HG02588 (cell line): ENCODE measurements at regions not wholly inside any gene's neighbourhood (a gene's known extent, or its start where the extent isn't known, plus 50 kb on each side); places are given as distances from the start of the nearest gene placed in this dataset.
"Not testable (repeated sequence)": the region's sequence is repeated elsewhere in the genome, so short reads cannot be mapped to it uniquely, and the experiment has no call there.

Experiments
- ATAC-seq: cut with Tn5 transposase; IDR thresholded peaks from one replicate; pipeline ENCODE4 v1.9.1; 2021; ENCODE audit warnings: mild to moderate bottlenecking, moderate library complexity; ENCODE audit not compliant: unreplicated experiment

DNA sequence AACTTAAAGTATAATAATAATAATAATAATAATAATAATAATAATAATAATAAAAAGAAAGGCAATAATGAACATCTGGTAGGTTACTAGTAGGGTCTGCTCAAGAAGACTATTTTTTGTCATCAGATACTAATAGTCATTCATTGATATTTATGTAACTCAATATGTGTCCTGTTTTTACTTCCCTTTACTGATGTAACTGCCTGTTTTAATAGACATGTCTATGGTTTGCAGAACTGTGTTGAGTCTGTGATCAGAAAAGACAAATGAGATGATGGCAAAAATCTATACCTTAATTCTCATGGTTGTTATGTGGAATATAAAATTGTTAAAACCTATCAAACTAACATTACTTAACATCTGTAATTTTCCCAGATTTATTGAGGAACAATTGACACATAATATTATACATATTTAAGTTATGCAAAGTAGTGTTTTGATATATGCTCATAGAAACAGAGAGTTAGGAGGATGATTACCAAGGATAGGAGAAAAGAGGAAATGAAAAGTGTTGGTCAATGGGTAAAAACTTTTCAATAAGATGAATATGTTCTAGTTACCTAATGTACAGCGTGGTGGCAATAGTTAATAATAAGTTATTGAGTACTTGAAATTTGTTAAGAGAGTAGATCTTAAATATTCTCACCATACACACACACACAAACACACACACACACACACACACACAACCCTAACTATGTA is 699.4 kb downstream of the ZPLD1 start:
- ATAC-seq = peak; percentile 91

DNA sequence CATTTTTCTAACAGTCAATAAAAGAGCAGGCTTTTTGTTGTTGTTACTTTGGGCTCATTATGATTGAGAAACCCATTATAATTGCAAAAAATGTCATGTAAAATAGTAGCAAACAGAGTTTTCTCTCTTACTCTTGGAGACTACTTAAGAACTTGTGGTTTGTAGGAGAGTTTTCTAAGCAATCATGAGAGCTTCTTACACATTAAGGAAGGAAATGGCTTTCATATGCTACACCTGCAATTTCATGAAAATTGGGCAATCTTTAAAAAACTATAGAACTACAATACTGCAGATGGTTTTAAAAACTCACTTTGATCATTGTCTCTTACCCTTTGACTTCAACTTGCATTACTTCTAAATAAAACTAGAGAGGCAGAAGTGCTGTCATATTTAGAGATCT is 701.8 kb downstream of the ZPLD1 start:
- ATAC-seq = no peak

DNA sequence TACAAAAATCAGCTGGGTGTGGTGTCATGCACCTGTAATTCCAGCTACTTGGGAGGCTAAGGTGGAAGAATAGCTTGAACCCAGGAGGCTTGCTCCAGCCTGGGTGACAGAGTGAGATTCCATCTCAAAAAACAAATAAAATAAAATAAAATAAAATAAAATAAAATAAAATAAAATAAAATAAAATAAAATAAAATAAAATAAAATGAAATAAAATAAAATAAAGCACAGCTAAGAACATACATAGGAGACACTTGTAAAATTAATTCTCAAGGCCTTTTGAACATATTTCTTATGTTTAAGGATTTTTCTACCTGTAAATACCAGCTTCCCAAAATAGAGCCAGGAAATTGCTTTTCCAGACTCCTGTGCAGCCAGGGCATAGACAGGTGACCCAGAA is 703.0 kb downstream of the ZPLD1 start:
- no peak for ATAC-seq

DNA sequence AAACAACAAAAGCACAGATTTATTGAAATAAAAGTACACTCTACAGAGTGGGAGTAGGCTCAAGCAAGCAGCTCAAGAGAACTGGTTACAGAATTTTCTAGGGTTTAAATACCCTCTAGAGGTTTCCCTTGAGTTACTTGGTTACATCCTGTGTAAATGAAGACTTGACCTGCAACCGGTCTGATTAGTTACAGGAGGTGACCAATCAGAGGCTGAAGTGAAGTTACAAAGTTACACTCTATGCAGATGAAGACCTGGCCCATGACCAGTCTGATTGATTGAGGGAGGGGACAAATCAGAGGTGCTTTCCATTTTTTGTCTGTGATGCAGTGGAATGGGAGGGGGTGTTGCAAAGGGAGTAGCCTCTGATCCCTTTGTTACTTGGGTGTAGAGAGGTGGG is 723.4 kb downstream of the ZPLD1 start:
- no peak for ATAC-seq

DNA sequence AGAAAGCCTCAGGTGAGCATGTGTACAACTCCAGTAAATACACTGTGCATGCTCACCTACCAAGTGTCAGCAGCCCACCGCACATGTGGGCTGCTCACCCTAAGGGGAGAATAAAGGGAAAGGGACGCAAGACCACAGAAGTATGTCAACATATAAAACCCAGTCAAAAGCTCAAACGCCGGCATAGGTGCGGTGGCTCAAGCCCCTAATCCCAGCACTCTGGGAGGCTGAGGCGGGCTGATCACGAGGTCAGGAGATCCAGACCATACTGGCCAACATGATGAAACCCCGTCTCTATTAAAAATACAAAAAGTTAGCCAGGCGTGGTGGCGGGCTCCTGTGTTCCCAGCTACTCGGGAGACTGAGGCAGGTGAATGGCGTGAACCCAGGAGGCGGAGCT is 732.1 kb downstream of the ZPLD1 start:
- no peak for ATAC-seq

DNA sequence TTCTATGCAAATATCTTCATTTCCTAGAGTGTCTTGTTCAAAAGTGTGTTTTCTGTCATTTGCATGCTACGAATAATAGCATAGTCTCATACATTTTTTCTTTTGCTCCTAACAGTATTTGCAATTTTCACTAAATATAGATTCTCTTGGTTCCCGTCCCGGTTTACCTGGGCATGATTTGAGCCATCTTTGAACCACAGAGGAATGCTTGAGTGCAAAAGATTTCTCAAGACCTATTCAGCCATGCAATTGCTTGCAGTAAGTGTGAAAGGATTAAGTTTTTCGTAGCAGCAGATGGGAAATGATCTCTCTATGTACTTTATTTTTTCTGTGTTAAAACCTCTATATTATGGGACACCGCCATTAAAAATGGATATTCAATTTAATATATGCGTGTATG is 733.0 kb downstream of the ZPLD1 start:
- no peak for ATAC-seq

DNA sequence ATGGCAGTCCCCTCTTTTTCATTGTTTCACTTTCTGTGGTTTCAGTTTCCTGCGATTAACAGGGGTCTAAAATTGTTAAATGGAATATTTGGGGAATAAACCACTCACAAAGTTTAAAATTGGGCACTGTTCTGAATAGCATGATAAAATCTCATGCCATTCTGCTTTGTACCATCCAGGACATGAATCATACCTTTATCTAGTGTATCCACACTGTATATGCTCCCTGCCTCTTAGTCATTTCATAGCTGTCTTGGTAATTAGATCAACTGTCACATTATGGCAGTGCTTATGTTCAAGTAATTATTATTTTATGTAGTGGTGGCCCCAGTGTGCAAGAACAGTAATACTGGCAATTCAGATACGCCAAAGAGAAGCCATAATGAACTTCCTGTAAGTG is 734.5 kb downstream of the ZPLD1 start:
- ATAC-seq = no peak

DNA sequence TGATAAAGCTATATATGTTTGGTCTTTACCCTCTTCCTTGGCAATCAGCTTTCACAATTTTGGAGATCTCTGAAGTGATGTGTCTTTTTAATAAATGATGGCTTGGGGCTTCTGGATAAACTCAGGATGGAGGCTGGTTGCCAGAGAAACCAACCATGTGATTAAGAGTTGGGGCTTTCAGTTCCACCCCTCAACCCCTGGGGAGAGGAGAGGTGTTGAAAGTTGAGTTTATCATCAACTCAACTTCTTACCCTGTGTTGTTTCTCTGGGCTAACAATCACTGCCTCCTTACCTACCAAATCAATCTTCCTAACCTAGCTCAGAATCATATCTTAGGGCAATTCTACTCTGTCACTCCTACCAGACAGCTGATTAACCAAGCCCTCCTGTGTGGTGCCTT is 735.8 kb downstream of the ZPLD1 start:
- peak; percentile 62 for ATAC-seq

DNA sequence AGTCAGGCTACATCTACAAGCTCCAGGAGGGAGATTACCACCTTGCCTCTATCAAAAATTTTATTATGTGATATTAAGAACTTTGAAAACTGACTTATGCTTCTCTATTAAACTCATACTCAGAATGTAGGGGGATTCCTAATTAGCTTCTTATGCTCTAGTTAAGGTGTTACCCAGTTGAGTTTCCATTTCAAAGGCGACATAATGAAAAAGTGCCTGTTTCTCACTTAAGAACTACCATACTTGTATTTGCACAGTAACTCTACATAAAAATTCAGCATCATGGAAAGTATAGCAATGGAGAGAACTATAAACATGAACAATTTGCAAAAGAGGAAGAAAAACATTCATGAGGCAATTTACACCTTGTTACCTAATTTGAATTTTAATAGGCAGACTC is 739.1 kb downstream of the ZPLD1 start:
- no peak for ATAC-seq

DNA sequence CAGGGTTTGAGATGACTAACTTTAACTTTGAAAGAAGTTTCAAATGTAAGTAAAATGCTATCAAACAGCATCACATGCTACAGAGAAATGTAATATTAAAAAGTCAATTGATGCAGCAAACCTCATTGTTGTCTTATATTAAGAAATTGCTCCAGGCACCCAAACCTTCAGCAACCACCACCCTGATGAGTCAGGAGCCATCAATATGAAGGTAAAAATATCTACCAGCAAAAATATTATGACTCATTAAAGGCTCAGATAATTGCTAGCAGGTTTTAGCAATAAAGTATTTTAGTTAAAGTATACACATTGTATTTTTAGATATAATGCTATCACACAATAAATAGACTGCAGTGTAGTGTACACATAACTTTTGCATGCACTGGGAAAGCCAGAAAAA is 746.3 kb downstream of the ZPLD1 start:
- no peak for ATAC-seq

DNA sequence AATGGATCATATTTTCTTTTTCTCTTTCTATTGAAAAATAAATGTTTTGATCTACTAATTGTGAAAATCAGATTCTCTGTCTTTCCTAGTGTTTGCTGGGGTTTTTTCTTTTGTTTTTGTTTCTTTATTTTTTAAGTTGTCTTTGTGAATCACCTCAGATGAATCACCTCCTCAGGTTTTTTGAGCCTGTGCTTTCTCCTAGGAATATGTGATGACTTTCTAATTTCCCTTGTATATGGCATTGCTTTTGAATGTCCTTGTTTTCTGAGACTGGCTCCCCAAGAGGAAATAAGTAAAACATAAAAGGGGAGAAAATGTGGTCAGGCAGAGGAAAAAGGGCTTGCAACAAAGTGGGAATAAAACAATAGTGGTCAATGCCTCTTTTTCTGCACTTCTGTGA is 750.0 kb downstream of the ZPLD1 start:
- no peak for ATAC-seq

DNA sequence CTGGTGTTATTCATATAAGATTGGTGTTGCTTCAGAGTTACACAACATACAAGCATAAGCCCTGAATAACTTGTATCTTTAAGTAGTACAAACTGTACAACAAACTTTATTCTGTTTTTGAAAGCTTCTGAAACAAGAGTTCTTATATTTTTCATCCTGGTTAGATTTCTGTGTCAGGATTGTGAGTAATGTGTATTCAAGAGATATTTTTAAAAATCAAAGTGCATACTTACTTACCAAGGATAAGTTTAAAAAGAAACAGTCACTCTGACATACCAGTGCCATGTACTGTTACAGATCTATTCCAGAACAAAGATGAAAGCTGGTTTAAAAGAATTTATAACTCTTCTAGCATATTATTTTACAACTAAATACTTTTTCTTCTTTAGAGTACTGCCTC is 755.1 kb downstream of the ZPLD1 start:
- ATAC-seq = no peak

DNA sequence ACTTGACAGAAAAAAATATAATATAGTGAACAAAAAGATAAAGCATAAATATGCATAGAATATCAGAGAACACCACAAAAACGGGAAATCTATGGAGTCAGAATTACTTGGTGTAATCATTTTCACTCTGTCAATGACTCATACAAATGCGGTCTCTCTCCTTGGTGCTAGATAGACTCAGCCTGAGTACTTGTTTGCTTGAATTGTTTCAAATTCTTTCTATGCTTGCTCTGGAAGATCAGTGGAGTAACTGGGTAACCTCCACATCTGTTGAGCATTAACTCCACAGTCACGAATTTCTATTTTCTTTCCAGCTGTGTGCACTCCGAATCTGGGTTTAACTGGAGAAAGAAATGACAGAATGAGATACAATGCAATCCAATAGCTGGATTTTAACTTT is 760.4 kb downstream of the ZPLD1 start:
- no peak for ATAC-seq

DNA sequence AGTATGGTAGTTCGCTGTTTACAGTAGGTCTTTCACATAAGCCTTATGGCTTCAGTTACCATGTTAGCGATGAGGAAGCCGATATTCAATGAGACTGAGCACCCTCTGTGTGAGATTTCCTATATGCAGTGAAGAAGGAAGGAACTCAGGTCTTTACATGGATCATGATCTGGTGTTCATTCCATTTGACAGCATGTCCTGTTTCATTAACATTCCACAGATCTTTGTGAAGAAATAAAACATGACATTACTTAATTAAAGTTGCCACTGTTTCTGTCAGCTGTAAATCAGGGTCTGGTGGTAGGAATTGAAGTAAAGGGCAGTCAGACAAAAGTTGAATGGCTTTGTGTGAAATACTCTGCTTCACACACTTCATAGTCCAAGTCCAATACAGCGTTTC is 768.6 kb downstream of the ZPLD1 start:
- ATAC-seq = no peak

DNA sequence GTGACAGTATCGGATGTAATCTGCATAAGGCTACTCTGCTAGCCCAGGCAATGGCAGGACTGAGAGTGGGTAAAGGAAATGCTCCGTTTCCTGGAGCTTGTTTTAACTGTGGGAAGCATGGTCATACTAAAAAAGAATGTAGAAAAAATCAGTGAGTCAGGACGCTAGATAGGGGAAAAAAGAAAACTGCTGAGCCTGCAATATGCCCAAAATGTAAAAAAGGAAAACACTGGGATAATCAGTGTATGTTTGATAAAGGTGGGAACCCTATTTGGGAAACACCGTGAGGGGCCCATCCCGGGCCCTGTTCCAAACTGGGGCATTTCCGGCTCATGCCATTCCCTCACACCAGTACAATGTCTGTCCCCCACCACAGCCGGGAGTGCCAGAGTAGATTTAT is 775.8 kb downstream of the ZPLD1 start:
- no peak for ATAC-seq

DNA sequence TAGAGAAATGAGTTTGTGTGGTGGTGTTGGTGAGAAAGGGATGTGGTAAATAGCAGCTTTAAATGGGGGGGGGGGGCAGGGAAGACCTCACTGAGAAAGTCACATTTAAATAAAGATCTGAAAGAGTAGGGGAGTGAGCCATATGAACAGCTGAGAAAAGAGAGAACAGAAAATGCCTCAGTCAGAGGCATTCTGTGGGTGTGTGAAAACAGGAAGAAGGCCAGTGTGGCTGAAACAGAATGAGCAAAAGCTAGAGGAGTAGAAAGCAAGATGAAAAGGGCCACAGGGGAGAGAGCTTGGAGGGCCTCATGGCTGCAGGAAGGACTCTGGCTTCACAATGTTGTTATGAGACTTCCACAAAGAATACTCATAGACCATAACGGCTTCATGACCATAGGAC is 783.3 kb downstream of the ZPLD1 start:
- ATAC-seq = peak; percentile 100

DNA sequence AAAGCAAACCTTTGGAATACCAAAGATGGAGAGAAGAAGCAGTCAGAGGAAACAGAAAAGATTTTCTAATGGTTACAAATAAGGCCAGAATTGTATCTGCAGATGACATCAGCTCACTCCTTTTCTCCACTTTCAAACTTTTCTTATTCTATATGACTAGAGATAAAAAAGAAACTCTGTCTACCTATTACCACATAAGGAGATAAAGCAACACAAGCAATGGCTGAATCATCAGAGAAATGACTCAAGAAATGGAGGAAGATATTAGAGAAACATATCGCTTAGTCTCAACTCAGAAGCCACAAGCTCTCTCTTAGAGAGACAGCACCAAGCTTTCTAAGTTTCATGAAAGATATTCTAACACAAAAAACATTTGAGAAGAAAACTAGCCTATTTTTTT is 784.0 kb downstream of the ZPLD1 start:
- ATAC-seq = peak; percentile 14

DNA sequence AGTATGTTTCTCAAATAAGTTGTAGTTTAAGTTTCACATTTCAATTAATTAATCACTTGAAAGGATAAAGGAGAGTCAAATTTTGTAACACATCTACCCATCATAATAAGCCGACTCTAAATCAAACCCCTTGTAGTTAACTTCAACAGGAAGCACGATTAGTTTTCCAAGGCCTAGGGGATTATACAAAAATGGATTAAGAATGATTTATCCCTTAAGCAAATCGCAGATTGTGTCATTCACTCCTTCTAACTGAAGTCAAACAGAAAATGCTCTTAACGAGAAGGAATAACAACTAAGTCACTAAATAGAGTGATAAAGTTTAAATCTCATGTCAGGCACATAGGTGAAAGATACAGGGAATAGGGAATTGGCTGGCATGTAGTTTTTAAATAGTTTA is 792.8 kb downstream of the ZPLD1 start:
- ATAC-seq = no peak

DNA sequence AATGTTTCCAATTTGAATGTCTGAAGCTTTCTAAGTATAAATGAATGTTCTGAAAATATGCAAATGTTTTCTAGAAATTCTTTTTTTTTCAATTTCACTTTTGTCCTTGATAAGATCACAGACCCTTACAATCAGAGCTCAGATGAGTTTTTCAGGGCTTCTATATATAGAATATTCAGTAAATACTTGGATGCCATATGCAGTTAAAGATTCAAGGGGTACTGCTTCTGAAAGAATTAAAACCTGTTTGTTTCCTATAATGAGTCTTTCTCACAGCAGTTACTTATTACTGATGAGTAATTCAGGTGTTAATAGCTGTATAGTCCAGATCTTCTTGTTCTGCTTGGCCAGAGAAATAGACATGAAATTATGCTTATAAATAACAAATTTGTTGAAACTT is 812.6 kb downstream of the ZPLD1 start:
- ATAC-seq = no peak

DNA sequence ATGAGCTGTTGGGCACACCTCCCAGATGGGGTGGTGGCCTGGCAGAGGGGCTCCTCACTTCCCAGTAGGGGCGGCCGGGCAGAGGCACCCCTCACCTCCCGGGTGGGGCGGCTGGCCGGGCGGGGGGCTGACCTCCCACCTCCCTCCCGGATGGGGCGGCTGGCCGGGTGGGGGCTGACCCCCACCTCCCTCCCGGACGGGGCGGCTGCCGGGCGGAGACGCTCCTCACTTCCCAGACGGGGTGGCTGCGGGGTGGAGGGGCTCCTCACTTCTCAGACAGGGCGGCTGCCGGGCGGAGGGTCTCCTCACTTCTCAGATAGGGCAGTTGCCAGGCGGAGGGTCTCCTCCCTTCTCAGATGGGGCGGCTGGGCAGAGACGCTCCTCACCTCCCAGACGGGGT is 820.0 kb downstream of the ZPLD1 start:
- ATAC-seq = not testable (repeated sequence)

DNA sequence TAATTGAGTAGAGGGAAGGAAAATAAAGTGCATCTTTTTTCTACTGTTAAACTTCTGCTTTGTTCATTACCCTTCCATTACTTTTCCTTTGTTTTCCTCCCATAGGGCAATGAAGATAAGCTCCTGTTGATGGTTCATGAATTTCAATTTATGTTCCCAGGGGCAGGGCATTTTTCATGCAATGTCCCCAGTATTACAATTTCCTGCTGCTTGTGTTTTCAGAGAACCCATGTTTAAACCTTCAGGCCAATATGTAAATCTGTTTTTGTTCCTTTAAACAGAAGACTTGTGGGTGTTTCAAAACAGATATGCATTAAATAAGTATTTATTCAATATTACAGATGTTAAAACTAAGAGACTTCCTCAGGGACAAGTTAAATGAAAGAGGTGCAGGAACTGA is 834.5 kb downstream of the ZPLD1 start:
- ATAC-seq = no peak

DNA sequence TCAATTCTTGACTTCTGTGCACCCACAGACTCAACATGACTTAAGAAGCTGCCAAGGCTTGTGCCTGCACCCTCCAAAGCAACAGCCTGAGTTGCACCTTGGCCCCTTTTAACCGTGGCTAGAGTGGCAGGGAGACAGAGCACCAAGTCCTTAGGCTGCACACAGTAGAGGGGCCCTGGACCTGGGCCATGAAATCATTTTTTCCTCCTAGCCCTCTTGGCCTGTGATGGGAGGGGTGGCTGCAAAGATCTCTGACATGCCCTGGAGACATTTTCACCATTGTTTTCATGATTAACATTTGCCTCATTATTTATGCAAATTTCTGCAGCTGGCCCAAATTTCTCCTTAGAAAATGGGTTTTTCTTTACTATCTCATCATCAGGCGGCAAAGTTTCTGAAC is 836.8 kb downstream of the ZPLD1 start:
- no peak for ATAC-seq

DNA sequence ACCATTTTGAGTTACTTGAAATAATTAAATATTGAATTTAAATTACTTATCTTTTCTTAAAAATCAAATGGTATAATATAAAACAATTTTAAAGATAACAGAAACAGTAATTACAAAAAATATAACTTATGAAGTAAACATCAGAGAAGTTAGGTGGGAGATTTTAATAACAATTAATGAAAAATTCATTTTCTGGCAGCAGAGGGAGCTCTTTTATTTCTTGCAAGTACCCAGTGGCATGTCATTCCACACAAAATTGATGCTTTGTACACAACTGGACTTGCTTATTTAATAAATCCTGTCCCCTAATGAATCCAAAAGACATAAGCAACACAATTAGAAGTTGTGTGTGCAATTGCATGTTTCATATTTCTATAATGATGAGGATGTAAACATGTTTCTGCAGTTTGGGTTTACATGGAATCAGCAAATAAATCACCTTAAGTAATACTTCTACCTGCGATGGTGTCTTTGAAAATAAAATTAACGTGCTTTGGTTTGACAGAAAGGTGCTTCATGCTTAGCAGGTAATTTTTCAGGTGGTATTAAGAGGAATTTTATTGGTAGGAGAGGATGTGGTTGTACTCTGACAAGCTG is 861.3 kb downstream of the ZPLD1 start:
- no peak for ATAC-seq
